BE2C (cell line): ENCODE measurements at regions not wholly inside any gene's neighbourhood (a gene's known extent, or its start where the extent isn't known, plus 50 kb on each side); places are given as distances from the start of the nearest gene placed in this dataset.
A peak's percentile ranks its signal among the peaks of the same experiment; 100 is the strongest.

ENCODE experiments used
- DNase-seq: peaks from one replicate; pipeline ENCODE4 v3.0.0-alpha.2; 2020
- H3K27me3 ChIP-seq: fragments of 250-450 bp; sonication (Bioruptor Pico); 2 replicates; pipeline ENCODE4 v1.5.1; 2020; ENCODE audit warnings: mild to moderate bottlenecking
- H3K36me3 ChIP-seq: fragments of 250-450 bp; sonication (Bioruptor Pico); 2 replicates; pipeline ENCODE4 v1.5.1; 2020; ENCODE audit warnings: mild to moderate bottlenecking
- H3K4me1 ChIP-seq: fragments of 250-450 bp; sonication (Bioruptor Pico); 2 replicates; pipeline ENCODE4 v1.5.1; 2020
- H3K4me3 ChIP-seq: 2 replicates; pipeline ENCODE4 v1.5.1; 2011; ENCODE audit warnings: low read depth, low read length
- H3K9me3 ChIP-seq: fragments of 250-450 bp; sonication (Bioruptor Pico); 2 replicates; pipeline ENCODE4 v1.5.1; 2020
- TF ChIP-seq, protein P1 (sequence below): IDR thresholded peaks from 2 replicates; pipeline ENCODE4 v1.5.1; 2012; ENCODE audit warnings: mild to moderate bottlenecking, low read depth, low read length

DNA sequence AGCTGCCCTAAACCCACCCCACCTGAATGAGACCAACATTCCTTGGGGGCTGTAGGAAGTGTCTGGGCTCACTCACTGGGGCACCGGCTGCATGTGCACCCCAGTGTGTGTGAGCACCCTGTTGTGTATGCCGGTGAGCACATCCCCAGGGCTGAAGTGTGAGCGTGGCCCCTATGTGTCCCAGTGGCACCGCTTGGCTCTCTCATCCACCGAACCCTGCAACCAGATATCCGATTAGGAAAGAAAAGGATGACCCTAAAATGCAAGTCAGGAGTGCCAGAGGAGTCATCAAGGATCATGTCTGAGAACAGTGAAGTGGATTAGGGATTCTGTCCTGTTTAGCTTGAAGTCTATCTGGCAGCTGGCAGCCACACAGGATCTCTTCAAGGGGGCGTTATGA lies 84.0 kb upstream of the ALDH1L1 start:
- no peaks in the 10 kb centered on the region for H3K36me3 ChIP-seq
- peaks cover 3% of the 10 kb centered on the region; the same call in 1 of the 2 replicates for H3K27me3 ChIP-seq
- no peaks in the 10 kb centered on the region for H3K9me3 ChIP-seq
- no peak overlapping the region for H3K4me3 ChIP-seq
- no peaks in the 10 kb centered on the region for H3K4me1 ChIP-seq
- TF ChIP-seq, protein P1, sequence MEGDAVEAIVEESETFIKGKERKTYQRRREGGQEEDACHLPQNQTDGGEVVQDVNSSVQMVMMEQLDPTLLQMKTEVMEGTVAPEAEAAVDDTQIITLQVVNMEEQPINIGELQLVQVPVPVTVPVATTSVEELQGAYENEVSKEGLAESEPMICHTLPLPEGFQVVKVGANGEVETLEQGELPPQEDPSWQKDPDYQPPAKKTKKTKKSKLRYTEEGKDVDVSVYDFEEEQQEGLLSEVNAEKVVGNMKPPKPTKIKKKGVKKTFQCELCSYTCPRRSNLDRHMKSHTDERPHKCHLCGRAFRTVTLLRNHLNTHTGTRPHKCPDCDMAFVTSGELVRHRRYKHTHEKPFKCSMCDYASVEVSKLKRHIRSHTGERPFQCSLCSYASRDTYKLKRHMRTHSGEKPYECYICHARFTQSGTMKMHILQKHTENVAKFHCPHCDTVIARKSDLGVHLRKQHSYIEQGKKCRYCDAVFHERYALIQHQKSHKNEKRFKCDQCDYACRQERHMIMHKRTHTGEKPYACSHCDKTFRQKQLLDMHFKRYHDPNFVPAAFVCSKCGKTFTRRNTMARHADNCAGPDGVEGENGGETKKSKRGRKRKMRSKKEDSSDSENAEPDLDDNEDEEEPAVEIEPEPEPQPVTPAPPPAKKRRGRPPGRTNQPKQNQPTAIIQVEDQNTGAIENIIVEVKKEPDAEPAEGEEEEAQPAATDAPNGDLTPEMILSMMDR: no peak
- DNase-seq: no peak

DNA sequence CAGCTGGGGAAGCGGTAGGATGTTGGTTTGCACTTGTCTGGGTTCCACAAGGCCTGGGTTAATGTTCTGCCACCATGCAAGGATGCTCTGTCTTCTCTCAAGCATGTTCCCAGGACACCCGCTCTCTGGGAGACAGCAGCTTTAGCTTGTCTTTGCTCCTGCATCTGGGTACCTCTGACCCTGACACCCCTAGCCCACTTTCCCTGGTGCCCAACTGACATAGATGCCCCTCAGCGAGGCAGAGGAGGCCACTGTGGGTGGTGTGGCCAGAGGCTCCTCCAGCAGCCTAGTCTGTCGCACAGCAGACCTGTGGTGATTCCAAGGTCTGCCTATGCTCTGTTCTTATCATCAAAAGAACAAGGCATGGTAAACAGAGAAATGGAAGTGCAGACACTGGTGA lies 83.6 kb upstream of the ALDH1L1 start:
- H3K4me1 ChIP-seq: no peaks in the 10 kb centered on the region
- peaks cover 3% of the 10 kb centered on the region; the same call in 1 of the 2 replicates for H3K27me3 ChIP-seq
- no peaks in the 10 kb centered on the region for H3K36me3 ChIP-seq

DNA sequence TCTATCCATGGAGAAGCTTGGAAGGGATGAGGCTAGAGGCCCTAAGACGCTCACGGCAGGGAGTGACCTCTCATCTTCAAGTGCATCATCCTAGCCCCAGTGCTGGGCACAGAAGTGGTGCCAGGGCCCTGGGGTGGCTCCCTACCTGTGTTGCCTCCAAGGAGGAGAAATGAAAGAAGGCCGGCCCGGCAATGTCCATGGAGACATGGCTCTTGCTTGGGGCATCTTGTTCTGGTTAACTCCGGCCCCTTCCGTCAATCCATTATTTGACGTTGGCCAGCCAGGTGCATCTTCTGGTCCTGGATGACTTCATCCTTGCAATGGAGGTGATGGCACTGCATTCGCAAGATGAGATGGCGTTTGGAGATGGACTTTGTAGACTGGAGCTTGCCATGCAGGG lies 83.2 kb upstream of the ALDH1L1 start:
- Histone ChIP-seq H3K9me3 (no peaks in the 10 kb centered on the region), H3K27me3 (peaks cover 3% of the 10 kb centered on the region; the same call in 1 of the 2 replicates), H3K4me3 (no peak overlapping the region), H3K36me3 (no peaks in the 10 kb centered on the region), H3K4me1 (no peaks in the 10 kb centered on the region)
- TF ChIP-seq, protein P1: no peak
- no peak for DNase-seq

More for the DNA sequence above, 83.6 kb upstream of the ALDH1L1 start:
- DNase-seq: no peak
- no peaks in the 10 kb centered on the region for H3K9me3 ChIP-seq
- TF ChIP-seq, protein P1: no peak
- no peak overlapping the region for H3K4me3 ChIP-seq

DNA sequence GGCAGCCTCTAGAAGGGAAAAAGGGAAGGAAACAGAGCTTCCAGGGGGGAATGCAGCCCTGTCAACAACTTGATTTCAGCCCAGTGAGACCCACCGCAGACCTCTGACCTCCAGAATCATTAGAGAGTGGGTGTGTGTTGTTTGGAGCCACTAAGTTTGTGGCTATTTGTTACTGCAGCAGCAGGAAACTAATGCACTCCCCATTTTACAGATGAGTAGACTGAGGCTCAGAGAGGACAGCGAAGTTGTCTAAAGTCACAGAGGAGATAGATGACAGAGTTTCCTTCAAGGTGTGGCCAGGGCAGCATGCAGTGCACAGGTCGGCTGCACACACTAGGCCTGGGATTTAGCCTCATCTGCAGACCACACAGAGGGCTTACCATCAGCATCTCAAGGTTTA lies 81.8 kb upstream of the ALDH1L1 start:
- H3K4me3 ChIP-seq: no peak overlapping the region
- no peaks in the 10 kb centered on the region for H3K36me3 ChIP-seq
- no peaks in the 10 kb centered on the region for H3K27me3 ChIP-seq
- H3K9me3 ChIP-seq: no peaks in the 10 kb centered on the region
- no peak for DNase-seq
- H3K4me1 ChIP-seq: no peaks in the 10 kb centered on the region
- TF ChIP-seq, protein P1: no peak

DNA sequence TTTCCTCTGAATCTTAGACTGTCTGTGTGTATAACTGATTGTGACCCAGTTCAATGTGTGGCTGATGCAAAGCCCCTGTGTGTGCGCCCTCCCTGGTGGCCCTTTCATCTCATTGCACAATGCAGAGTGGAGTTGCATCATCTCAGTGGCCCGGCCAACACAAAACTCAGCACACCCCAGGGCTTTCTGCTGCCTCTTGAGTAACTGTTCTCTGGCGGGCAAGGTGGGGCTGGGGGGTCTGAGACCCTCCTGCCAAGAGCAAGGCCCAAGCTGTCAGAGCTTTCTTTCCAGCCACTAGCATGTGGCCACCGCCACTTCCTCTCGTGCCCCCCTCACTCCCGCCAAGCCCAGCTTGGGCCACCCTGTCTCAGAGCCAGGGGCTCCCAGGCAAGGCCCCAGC lies 80.7 kb upstream of the ALDH1L1 start:
- H3K4me1 ChIP-seq: no peaks in the 10 kb centered on the region
- DNase-seq: no peak
- H3K27me3 ChIP-seq: no peaks in the 10 kb centered on the region
- H3K4me3 ChIP-seq: no peak overlapping the region
- no peaks in the 10 kb centered on the region for H3K9me3 ChIP-seq
- no peaks in the 10 kb centered on the region for H3K36me3 ChIP-seq
- TF ChIP-seq, protein P1: no peak; the same call in 1 of the 2 replicates

DNA sequence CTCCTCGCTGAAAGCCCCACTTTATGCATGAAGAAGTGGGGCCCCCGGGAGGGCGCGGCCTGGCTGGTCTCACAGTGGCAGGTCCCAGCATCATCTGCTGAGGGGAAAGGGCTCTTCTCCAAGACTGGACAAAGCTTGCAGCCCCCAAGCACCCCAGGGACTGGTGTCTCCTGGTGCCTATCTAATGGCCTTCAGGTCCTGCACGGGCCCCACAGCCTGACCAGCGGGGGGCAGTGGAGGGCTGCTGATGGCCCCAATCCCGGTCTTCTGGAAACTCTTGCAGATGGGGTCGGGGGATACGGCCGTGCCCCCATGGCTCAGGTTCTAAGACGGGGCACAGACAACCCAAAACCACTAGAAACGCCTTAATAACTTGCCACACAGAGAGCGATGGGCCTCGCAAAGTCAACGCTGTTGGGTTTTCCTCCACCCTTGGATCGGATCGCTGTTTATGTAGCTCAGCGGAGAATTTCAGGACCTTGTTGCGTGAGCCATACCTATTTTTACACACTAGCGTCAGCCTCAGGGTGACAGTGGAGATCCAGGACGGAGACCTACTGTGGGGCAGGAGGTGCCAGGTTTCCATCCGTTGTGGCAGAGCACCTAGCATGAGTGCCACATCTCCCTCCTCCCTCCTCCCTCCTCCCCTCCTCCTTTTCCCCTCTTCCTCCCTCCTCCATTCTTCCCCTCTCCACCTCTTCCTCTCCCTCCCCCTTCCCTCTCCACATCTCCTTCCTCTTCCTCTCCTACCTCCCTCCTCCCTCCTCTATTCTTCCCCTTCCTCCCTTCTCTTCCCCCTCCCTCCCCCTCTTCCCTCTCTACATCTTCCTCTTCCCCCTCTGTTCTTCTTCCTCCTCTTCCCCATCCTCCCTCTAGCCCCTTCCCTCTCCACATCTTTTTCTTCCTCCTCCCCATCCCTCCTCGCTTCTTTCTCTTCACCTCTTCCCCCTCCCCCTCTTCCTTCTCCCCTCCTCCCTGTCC lies 79.3 kb upstream of the ALDH1L1 start:
- H3K9me3 ChIP-seq: no peaks in the 10 kb centered on the region
- no peak overlapping the region for H3K4me3 ChIP-seq
- no peaks in the 10 kb centered on the region for H3K36me3 ChIP-seq
- H3K4me1 ChIP-seq: no peaks in the 10 kb centered on the region
- DNase-seq: peak; percentile 69
- TF ChIP-seq, protein P1: peak; percentile 76
- H3K27me3 ChIP-seq: no peaks in the 10 kb centered on the region
